GM21717 (cell line): ENCODE measurements at regions not wholly inside any gene's neighbourhood (a gene's known extent, or its start where the extent isn't known, plus 50 kb on each side); places are given as distances from the start of the nearest gene placed in this dataset.
A peak's percentile ranks its signal among the peaks of the same experiment; 100 is the strongest.
"Not testable (repeated sequence)": the region's sequence is repeated elsewhere in the genome, so short reads cannot be mapped to it uniquely, and the experiment has no call there.

ENCODE experiments used
- ATAC-seq: cut with Tn5 transposase; IDR thresholded peaks from one replicate; pipeline ENCODE4 v1.9.1; 2021; ENCODE audit warnings: mild to moderate bottlenecking, moderate library complexity; ENCODE audit not compliant: unreplicated experiment

DNA sequence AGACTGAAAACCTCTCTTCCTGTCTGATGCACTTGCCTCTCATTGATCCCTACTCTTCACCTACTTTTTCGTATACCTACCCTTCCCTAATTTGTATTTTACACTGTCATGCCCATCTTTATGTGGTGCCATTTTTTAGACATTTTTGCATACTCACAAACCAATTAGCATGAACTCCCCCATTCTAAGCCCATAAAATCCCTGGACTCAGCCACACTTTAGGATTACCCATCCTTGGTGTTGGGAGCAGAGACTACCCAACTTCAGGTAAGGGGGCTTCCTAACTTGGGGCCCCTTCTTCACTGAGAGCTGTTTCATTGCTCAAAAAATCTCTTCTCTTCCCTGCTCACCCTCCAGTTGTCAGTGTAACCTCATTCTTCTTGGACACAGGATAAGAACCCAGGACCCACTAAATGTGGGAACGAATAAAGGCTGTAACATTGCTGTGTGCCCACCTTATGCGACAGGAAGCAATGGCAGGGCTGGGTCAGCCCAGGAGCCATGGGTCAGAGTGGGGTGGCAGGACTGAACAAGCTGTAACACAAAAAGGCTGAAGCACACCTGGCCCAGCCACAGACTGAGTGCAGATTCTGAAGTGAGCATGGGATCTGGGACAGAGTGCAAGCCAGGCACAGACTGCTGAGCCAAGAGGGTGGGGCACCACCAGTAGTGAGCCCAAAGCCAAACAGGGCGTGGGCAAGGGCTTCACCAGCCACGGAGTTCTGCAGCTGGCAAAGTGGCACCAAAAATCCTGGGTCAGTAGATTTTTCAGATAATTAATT is 789.1 kb upstream of the HS3ST5 start:
- ATAC-seq, result no peak

DNA sequence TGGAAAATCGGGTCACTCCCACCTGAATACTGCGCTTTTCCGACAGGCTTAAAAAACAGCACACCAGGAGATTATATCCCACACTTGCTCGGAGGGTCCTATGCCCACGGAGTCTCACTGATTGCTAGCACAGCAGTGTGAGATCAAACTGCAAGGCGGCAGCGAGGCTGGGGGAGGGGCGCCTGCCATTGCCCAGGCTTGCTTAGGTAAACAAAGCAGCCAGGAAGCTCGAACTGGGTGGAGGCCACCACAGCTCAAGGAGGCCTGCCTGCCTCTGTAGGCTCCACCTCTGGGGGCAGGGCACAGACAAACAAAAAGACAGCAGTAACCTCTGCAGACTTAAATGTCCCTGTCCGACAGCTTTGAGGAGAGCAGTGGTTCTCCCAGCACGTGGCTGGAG is 778.7 kb upstream of the HS3ST5 start:
- ATAC-seq, result not testable (repeated sequence)

DNA sequence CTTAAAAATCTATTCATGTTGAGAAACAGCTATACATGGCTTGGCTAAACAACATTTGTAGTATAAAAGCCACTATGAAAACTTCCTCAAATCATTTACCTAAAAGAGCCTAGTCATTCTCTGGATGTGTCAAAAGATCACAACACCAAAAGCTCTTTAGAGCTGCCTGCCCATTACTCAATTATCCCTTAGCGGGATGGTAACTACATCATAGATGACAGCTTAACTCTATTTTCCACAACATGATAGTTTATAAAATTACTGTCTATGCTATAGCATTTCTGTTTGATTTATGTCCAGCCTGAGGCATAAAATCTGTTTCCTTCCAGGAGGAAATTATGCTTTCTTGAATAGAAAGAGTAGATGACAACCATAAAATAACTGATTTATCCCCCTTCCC is 777.6 kb upstream of the HS3ST5 start:
- ATAC-seq, result no peak

DNA sequence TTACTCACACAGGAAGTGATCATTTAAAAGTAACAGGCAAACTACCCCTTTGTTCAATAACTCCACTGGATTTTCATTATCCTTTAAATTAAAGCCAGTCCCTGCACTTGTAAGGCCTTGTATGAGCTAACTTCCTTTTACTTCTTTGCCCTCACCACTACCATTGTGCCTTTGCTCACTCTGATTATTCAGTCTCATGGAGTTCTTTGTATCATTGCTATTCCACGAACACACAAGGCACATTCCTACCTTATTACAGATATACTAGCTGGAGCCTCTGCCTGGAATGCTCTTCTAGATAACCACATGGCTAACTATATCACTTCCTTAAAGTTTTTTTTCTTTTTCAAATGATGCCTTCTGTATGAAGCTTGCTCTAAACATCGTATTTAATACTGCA is 748.6 kb upstream of the HS3ST5 start:
- no peak for ATAC-seq

DNA sequence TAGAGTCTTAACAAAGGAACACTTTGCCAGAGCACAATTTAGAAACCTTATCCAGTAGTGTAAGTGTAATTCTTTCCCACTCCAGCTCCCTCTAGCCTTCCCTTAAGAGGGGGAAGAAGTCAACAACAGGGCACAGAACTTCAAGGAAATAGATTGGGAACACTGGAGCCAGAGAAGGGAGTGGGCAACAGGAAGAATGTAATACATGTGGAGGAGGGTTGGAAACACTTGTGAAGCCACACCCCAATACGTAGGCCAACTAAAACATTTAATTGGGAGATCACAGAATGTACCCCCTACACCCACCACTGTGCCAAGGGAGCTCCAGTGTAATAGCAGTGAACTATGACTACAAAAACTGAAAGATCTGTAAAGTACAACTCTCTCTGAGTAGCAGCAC is 735.7 kb upstream of the HS3ST5 start:
- no peak for ATAC-seq

DNA sequence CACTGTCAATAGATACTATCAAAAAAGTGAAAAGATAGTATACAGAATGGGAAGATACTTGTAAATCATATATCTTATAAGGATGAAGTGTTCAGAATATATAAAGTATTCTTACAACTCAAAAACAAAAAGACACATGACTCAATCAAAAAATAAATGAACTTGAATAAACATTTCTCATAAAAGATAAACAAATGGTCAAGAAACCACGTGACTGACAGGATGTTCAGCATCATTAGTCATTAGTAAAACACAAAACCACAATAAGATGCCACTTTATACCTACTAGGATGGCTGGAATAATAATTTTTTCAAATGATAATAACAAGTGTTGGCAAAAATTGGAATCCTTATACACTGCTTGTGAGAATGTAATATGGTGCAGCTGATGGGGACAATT is 729.1 kb upstream of the HS3ST5 start:
- no peak for ATAC-seq

DNA sequence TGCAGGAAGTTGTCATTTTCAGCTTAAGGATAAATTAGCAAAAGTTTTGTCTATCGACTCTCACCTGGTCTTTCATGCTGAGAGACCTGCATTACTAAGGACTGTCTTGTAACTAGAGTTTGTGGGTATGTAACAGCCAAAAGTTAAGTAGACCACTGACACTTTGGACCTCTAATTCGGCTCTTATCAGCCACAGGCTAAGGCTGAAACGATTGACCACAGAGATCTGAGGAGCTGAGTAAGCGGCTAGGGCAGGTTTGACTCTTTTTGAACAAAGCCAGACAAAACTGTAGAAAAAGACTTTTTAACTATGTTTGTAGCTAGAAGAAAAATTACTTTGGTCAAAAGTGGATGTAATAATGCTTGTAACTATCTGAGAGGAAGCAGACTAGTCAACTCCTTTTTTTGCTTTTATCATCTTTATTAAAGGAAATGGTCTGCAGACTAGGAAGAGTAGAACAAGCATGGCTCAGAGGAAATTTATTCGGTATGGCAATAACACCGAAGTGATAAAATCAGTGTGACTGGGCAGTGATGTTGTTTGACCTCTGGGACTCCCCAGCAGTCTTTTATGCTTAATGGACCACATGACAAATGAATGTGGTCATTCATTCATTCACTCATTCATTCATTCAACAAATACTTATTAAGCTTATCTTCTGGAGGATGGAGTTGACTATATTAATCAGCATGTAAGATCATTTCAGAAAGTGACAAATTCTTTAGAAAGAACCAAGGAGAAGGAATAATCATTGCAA is 725.0 kb upstream of the HS3ST5 start:
- ATAC-seq, result no peak

DNA sequence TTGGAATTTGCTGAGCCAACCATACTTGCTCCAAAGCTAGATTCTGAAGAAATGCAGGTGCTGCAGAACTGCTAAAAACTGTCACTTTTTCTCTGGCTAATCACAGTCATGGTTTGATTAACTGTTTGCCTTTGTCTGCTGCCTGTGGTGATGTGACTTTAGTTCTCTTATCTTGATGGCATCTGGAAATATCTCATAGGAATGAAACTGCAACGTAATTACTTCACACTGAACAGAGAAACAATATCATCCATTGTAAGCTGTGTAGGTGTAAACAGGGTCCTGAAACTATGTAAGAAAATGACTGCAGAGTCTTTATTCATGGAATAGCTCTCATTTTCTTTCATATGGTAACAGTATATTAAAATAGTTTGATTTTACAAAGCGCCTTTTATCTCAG is 721.9 kb upstream of the HS3ST5 start:
- ATAC-seq, result no peak

DNA sequence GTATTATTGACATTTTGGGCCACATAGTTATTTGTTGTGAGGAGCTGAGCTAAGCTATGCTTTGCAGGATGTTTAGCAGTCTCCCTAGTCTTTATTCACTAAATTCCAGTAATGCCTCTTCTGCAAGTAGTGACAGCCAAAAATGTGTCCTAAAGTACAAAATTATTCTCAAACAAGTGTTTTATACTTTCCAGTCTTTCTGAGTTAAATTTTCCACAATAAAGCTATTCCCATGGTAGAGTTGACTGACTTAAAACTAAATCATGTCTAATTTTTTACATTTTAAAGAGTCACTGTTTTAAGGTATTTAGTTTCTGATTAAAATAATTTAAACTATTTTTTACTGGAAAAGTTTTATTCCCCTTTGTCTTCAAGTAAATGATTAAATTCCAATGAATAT is 717.8 kb upstream of the HS3ST5 start:
- no peak for ATAC-seq

DNA sequence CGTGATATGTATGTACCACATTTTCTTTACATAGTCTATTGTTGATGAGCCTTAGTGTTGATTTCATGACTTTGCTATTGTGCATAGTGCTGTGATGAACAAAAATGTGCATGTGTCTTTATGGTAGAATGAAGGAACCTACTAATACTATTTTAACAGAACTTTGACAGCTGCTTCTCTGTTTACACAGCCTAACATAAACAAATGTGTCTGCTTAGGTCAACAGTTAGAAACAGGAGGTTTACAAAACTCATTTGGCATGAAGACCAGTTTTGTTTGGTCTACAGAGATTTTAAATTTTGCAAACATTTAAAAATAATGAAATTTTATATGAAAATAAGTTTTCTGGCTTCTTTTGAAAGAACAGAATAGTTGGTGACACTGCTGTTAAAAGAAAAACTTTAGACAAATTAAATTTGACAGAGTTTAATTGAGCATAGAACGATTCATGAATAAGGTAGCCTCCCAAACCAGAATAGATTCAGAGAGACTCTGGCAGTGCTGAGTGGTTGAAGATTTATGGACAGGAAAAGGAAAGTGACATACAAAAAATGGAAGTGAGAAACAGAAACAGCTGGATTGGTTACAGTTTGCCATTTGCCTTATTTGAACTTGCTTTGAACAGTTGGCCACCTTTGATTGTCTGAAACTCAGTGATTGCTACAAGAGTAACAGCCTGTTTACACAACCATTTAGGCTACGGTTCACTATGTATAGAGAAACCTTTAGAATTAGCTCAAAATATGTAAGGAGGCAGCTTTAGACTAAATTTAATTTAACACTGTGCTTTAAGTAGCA is 715.8 kb upstream of the HS3ST5 start:
- ATAC-seq, result no peak

DNA sequence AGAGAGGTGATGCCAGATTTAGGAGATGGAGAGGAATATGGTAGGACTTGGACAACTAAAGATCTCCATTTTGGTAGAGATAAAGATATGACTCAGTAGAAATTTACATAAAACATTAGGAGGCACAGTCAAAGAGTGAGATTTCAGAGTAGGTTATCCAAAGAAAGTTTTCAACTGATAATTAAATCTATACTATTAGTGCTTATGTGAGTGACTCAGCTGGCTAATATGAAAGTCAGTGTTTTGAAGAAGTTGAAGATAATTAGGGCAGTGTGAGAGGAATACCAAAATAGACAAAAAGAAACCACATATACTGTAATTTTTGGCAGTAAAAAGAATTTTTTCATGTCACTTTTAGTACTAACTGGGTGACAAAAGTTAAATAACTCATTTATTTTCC is 712.8 kb upstream of the HS3ST5 start:
- no peak for ATAC-seq

DNA sequence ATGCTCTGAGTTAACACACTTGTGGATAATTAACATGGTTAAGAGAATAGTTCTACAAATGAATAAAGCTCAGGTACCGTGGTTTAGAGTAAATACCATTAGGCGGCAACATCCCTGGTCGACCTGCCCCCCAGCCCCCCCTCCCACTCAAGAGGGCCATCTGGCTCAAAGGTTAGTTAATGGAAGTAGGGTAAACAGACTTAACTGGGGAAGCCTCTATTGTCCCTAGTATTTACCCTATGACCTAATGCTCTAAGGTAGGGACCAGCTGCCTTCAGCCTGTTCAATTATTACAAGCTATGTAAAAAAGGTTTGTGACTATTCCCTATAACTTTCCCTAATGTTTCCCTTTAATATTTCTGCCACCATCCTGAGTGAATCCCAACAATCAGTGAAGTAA is 711.4 kb upstream of the HS3ST5 start:
- ATAC-seq, result not testable (repeated sequence)

DNA sequence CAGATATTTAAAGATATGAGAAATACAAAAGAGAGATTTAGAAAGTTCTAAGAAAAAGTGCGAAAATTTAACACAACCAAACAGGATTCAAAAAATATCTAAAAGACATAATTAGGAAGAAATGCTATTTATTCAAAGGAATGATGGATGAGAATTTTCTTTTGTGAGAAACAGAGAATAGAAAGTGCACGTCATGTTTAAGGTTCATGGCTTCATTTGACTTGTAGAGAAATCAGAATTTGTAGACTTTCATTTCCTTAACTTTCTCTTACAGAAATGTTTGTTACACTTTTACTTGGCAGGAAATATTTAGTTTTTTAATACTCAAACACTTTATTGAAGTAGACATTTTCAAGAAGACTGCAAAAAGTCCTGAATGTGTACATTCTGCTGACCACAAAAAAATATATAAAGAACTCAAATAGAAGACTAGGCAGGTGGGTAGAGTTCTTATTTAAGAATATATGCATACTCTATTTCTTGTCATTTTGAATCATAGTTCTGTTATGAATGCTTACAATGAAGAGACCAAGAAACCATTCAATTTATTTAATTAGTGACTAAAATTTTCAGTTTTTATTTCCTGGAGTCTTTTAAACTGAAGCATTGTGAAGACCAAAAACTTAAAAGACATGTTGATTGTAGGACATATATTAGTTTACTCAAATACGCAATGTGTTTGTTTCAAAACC is 710.5 kb upstream of the HS3ST5 start:
- ATAC-seq, result no peak

DNA sequence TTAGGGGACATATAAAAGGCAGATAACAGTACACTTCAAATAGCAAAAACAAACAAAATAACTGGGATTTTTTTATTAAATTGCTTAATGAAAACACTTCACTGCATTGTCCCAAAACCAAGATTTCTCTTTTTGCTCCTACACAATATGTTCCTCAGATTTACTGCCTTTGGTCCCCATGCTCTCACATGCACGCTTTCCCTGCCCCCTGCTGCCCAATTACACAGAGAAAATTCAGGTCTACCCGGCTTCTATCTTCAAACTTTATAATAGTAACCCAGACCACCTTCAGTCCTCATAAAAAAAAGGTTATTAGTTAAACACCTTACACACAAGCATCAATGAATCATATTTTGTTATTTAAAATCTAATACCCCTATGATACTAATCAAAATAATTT is 673.8 kb upstream of the HS3ST5 start:
- no peak for ATAC-seq

DNA sequence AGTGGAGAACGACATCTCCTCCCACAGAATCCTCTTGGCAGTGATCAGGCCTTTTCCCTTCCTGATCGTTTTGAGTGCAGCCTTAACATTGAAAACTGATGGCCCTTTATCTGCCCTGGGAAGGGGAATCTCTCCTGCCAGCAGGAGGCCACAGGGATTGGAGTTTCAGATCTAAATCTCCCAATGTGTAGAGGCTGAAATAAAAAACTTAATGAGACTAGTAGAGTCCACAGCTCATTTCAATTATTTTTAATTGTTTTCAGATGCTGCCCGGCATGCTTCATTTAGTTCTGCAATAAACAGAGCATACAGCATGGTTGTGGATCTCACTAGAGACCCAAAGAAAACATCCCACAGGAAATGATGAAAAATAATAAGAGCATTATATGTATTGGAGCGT is 662.2 kb upstream of the HS3ST5 start:
- ATAC-seq, result no peak

DNA sequence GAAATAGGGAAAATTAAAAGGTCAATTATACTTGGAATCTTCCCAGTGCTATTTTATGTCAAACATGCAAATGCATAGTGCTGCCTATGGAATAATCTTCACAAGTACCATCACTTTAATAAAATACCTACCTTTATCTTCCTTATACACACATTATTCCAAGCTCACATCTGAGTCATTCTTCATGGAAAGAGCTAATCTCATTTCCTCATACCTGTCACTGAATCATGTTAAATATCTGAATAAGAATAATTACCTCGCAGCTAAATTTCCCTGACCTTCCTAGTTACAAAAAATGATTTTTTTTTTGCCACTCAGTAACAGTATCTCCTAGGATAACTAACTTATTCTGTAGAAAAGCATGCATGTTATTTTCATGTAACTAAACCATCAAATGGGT is 661.4 kb upstream of the HS3ST5 start:
- no peak for ATAC-seq

DNA sequence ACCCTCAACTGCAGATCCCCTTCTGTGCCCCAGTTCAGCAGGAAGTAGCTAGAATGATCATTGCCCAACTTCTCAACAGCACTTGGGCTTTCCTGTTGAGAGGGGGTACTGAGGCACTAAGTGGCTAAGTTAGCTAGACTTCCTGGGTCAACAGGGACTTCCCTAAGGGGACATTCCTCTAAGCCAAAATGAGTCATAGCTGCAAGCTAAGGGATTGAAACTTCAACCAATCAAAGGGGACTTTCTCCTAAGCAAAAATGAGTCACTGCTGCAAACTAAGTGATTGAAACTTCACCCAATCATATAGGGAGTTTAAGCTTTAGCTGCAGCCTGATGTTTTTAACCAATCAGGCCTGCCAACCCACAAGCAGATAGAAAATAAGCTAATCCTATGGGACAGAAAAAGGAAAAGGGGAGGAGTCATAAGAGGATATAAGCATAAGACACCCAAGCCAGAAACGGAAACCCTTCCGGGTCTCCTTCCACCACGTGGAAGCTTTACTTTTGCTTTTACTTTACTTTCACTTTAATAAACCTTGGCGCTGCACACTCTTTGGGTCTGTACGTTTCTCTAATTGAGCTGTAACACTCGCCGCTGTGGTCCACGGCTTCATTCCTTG is 659.0 kb upstream of the HS3ST5 start:
- no peak for ATAC-seq

DNA sequence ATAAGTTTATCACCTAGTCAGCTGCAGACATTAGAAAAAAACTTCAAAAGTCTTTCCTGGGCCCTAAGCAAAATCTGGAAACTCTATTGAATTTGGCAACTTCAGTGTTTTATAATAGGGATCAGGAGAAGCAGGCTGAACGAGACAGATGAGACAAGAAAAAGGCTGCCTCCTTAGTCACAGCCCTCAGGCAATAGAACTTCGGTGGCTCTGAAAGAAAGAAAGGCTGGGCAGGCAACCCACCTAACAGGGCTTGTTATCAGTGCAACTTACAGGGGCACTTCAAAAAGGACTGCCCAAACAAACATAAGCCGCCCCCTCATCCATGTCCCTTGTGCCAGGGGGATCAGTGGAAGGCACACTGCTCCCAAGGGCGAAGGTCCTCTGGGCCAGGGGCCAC is 657.9 kb upstream of the HS3ST5 start:
- ATAC-seq, result no peak

DNA sequence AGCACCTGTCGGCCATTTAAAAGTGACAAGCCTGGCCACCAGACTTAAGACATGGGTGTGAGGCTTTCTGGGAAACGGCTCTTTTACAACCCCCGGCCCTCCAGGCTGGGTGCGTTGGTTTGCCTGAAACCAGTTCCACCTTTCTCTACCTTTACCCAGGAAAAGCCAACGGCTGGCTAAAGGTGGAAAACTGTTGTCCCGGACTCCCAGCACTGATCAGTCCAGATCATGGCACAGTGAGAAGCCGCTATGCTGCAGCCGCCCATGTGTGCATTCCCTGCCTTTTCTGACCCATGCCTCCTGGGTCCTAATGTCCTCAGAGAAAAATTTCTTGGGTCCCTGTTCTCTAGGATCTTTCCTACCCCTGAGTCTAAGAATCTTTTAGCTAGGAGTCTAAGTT is 655.7 kb upstream of the HS3ST5 start:
- ATAC-seq, result no peak

DNA sequence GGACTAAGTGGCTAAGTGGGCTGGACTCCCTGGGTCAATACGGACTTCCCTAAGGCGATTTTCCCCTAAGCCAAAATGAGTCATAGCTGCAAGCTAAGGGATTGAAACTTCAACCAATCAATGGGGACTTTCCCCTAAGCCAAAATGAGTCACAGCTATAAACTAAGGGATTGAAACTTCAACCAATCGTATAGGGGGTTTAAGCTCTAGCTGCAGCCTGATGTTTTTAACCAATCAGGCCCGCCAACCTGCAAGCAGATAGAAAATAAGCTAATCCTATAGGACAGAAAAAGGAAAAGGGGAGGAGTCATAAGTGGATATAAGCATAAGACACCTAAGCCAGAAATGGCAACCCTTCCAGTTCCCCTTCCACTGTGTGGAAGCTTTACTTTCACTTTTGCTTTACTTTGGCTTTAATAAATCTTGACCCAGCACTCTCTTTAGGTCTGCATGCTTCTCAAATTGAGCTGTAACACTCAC is 655.0 kb upstream of the HS3ST5 start:
- ATAC-seq, result peak; percentile 85

DNA sequence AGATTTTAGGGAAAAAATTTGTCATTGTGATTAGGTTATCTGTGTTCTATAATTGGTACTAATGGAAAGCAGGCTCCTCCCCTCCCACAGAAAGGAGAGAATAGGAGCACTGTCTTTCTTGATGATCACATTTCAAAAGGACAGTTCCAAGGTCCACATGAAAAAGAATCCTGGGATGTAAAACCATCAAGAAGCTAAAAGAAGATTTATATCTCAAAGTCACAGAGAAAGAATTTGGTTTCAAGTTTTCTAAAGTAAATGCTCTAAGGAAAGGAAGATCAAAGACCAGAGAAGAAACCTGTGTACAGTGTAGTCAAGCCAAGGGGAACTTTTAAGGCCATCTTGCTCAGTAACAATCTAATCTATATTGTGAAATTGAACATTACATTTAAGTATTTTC is 652.7 kb upstream of the HS3ST5 start:
- ATAC-seq, result no peak
